Left renal cortex interstitium (tissue), 4 donors: ENCODE measurements at regions not wholly inside any gene's neighbourhood (a gene's known extent, or its start where the extent isn't known, plus 50 kb on each side); places are given as distances from the start of the nearest gene placed in this dataset.
A peak's percentile ranks its signal among the peaks of the same experiment; 100 is the strongest.

Experiments
- DNase-seq, 4 donors: peaks; one replicate each; pipeline ENCODE4 v3.0.0-alpha.2; 2013; ENCODE audit warnings: low read depth in 4 of 4, low spot score in 2 of 4, missing footprints in 1 of 4

GRCh38 chr16:79498928-79499327, 101.6 kb downstream of the MAF start:
- DNase-seq: no peak

GRCh38 chr16:79497606-79498350, 102.8 kb downstream of the MAF start:
- no peak for DNase-seq

DNA sequence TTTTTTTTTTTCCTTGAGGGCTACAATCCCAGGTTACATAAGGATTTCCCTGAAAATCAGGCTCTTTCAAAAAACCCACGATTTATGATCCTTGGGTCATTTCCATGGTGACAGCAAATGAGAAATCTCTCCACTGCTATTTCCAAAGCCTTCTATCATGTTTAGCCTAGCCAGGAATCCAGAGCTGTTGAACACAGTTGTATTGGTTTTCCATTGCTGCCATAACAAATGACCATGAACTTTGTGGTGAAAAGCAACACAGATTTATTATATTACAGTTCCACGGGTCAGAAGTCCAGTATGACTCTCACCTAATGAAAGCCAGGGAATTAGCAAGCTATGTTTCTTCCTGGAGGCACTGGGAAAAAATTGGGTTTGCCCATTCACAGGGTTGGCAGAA, 106.6 kb downstream of the MAF start:
- peak in 1 of 4 donors; percentile 2 for DNase-seq

GRCh38 chr16:79492036-79492435, 108.5 kb downstream of the MAF start:
- DNase-seq: no peak

GRCh38 chr16:79485020-79485419, 115.5 kb downstream of the MAF start:
- DNase-seq: no peak

DNA sequence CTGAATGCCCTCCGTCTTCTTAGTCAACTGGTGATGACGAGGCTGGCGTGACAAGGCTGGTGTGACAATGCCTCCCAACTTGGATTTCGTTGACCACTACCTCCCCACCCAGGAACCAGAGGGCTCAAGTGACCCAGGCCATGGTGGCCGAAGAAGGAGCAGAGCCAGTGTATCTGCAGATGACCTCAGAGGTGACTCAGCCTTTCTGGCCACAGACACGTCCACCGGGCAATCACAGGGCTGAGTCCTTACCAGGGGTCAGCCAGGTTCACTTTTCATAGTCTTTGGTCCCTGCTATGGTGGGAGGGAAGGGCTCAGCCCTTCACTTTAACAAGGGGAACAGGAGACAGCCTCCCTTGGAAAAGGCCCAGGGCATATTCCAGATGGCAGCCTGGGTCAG, 116.3 kb downstream of the MAF start:
- DNase-seq: no peak

- no peak for DNase-seq
These were observed 117.2 kb downstream of the MAF start for GRCh38 chr16:79483336-79483735.

- no peak for DNase-seq
These were observed 118.5 kb downstream of the MAF start for GRCh38 chr16:79482011-79482410.

DNA sequence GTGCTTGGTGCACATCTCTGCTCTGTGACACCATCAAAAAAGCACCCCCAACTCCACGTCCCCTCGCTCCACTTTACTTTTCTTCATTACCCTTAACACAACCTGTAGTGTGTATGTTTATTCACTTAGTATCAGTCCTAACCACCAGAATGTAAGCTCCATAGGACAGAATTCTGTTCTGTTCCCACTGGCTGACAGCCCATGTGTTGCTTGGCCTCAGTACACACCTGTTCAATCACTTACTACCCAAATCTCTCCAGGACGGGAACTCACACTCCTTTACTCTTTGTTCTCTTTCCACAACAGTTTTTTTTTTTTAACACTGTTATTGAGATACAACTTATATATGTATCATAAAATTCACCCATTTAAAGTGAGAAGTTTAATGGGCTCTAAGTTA, 119.6 kb downstream of the MAF start:
- DNase-seq: no peak

DNA sequence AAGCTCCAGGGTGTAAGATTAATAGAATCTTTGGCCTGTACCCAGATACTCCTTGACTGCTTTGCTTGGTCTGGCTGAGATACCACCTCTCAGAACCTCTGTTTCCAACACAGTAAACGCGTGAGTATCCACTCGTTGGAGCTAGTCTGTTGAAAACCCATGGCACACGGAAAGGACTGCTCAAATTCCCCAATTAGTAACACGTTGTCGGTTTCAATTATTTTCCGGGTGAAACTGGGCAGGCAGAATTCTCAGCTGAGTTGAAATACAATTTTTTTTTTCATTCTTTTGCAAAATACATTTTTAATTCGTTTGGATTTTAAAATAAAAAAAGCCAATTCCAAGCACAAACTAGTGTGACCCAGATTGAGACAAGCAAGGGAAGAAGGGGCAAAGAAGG, 120.5 kb downstream of the MAF start:
- no peak for DNase-seq

- DNase-seq: no peak
These were observed 124.0 kb downstream of the MAF start for GRCh38 chr16:79476580-79476979.

DNA sequence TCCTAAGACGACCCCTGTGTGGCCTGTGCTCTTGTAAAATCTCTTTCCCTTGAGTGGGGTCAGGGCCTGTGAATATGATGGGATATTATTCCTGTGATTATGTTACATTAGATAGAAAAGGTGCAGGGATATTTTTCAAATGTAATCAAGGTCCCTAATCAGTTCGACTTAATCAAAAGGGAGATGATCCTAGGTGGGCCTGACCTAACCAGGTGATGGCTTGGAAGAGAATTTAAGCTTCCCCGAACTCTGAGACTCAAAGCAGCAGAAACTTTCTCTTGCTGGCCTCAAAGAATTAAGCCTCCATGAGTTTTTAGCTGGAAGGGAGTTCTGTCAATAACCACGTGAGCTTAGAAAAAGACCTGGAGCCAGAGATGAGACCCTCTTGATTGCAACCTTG, 124.7 kb downstream of the MAF start:
- no peak for DNase-seq

GRCh38 chr16:79473456-79473855, 127.1 kb downstream of the MAF start:
- DNase-seq: no peak

DNA sequence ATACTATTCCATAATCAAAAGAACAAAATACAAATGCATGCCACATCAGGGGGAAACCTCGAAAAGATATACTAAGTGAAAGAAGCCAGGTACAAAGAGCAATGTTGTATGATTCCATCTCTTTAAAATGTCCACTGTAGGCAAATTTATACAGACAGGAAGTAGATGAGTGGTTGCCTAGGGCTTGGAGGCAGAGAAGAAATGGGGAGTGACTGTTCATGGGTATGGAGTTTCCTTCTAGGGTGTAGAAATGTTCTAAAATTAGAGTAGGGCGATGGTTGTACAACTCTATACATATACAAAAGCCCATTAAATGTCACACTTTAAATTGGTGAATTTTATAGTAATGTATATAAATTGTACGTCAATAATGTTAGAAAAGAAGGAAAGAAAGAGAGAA, 128.1 kb downstream of the MAF start:
- no peak for DNase-seq

GRCh38 chr16:79469999-79470398, 130.5 kb downstream of the MAF start:
- DNase-seq: no peak

DNA sequence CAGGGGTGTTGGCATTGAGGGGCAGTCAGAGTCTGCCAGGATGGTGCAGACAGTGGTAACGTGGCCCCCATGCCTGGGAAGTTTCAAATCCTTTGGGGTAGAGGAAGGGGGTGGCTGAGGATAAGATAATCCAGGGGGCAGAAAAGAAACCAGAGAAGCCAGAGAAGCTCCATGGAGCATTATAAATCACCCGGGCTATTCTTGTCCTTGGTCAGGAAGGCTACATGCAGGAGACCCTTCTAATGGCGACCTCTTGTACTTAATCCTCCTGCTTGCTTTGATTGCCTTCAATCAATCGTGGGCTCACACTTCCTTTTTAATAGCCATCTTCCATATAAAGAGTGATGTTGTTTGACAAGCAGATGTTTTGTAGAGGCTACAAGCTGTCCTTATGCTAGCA, 131.9 kb downstream of the MAF start:
- DNase-seq: no peak

DNA sequence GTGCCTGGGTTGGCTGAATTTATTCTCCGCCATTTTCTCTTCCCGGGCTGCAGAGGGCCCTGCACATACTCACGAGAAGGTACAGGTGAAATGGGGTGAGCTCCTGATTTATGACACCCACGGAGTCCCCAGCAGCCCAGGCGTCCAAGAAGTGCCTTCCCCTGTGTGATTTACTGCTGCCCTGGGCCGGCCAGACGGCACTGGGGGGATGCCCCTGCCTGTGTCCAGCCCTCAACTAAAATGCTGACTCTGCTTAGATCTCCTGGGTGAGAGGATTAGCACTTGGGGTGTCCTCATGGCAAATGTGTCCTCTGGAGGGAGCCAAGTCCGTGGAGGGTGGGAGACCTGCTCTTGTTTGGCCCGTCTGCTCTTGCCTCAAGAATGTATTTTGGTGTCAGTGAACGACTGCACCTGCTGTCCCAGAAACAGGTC, 132.4 kb downstream of the MAF start:
- no peak for DNase-seq

GRCh38 chr16:79466111-79466510, 134.4 kb downstream of the MAF start:
- DNase-seq: no peak

DNA sequence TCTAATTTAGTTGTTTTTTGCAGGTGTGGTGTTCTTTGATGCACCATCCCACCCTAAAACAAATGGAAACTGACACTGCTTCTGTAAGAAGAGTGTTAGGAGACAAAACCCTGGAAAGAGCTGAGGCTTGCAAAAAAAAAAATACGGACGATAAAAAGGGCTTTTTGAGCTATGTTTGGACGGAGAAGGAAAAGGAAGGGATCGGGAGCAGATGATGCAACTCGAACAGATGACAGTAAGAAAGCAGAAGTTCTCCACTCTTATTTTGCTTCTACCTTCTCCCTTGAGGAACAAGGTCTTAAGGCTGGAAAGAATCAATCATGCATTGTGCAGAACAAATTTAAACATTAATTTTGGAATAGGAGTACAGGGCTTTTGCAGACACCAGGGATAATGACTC, 136.7 kb downstream of the MAF start:
- no peak for DNase-seq

- no peak for DNase-seq
These were observed 144.5 kb downstream of the MAF start for GRCh38 chr16:79456036-79456435.

- no peak for DNase-seq
These were observed 147.9 kb downstream of the MAF start for GRCh38 chr16:79452671-79453070.

- no peak for DNase-seq
These were observed 149.2 kb downstream of the MAF start for GRCh38 chr16:79451196-79451816.

GRCh38 chr16:79449900-79450299, 150.6 kb downstream of the MAF start:
- DNase-seq: no peak
